Mesothelial cell of epicardium (in vitro differentiated cells): ENCODE measurements at regions not wholly inside any gene's neighbourhood (a gene's known extent, or its start where the extent isn't known, plus 50 kb on each side); places are given as distances from the start of the nearest gene placed in this dataset.

Source experiments
- DNase-seq, 2 experiments: peaks; one replicate each; pipeline ENCODE4 v3.0.0; 2021; ENCODE audit warnings: low spot score in 2 of 2; ENCODE audit not compliant: unreplicated experiment in 2 of 2
- H3K27ac Mint-ChIP-seq: 2 replicates; pipeline ENCODE4 v1.8.0; 2021; ENCODE audit warnings: mixed read lengths
- H3K27me3 Mint-ChIP-seq: 2 replicates; pipeline ENCODE4 v1.8.0; 2021; ENCODE audit warnings: low read depth, mixed read lengths
- H3K36me3 Mint-ChIP-seq: 2 replicates; pipeline ENCODE4 v1.8.0; 2021; ENCODE audit warnings: mixed read lengths
- H3K4me1 Mint-ChIP-seq: 2 replicates; pipeline ENCODE4 v1.8.0; 2021; ENCODE audit warnings: mixed read lengths
- H3K4me3 Mint-ChIP-seq: 2 replicates; pipeline ENCODE4 v1.8.0; 2021; ENCODE audit warnings: mild to moderate bottlenecking, moderate library complexity, mixed read lengths
- H3K9me3 Mint-ChIP-seq: 2 replicates; pipeline ENCODE4 v1.8.0; 2021; ENCODE audit warnings: mixed read lengths
- CTCF ChIP-seq: fragments of 200-600 bp; sonication (generic); IDR thresholded peaks from one replicate; pipeline ENCODE4 v1.5.0; 2021; ENCODE audit warnings: antibody characterized with exemption; ENCODE audit not compliant: unreplicated experiment

- H3K27ac Mint-ChIP-seq = no peak overlapping the region
- no peaks in the 10 kb centered on the region for H3K36me3 Mint-ChIP-seq
- peaks cover 21% of the 10 kb centered on the region for H3K9me3 Mint-ChIP-seq
- DNase-seq = no peak
- no peak for TF ChIP-seq CTCF
- H3K27me3 Mint-ChIP-seq = no peaks in the 10 kb centered on the region
- H3K4me1 Mint-ChIP-seq = no peaks in the 10 kb centered on the region
- no peak overlapping the region for H3K4me3 Mint-ChIP-seq
These were observed 145.3 kb downstream of the FAM83B start for GRCh38 chr6:54991761-54992330.

GRCh38 chr6:54992789-54993188 lies 146.2 kb downstream of the FAM83B start:
- Mint-ChIP-seq H3K4me1 (no peaks in the 10 kb centered on the region), H3K27ac (no peak overlapping the region), H3K27me3 (no peaks in the 10 kb centered on the region), H3K4me3 (no peak overlapping the region), H3K36me3 (no peaks in the 10 kb centered on the region), H3K9me3 (peaks cover 21% of the 10 kb centered on the region)
- no peak for TF ChIP-seq CTCF
- DNase-seq = no peak

- H3K4me1 Mint-ChIP-seq = no peaks in the 10 kb centered on the region
- DNase-seq = no peak
- no peak overlapping the region for H3K4me3 Mint-ChIP-seq
- H3K27me3 Mint-ChIP-seq = no peaks in the 10 kb centered on the region
- TF ChIP-seq CTCF = no peak
- H3K27ac Mint-ChIP-seq = no peak overlapping the region
- H3K36me3 Mint-ChIP-seq = no peaks in the 10 kb centered on the region
- peaks cover 21% of the 10 kb centered on the region for H3K9me3 Mint-ChIP-seq
These were observed 146.7 kb downstream of the FAM83B start for GRCh38 chr6:54993294-54993693.

GRCh38 chr6:54993948-54994347 lies 147.4 kb downstream of the FAM83B start:
- Mint-ChIP-seq H3K36me3 (no peaks in the 10 kb centered on the region), H3K9me3 (peaks cover 21% of the 10 kb centered on the region), H3K4me1 (peaks cover 4% of the 10 kb centered on the region), H3K27me3 (no peaks in the 10 kb centered on the region), H3K27ac (no peak overlapping the region), H3K4me3 (no peak overlapping the region)
- no peak for DNase-seq
- TF ChIP-seq CTCF = no peak

GRCh38 chr6:54998576-54998975 lies 152.0 kb downstream of the FAM83B start:
- Mint-ChIP-seq H3K4me1 (peaks cover 4% of the 10 kb centered on the region), H3K27me3 (no peaks in the 10 kb centered on the region), H3K4me3 (no peak overlapping the region), H3K9me3 (peaks cover 15% of the 10 kb centered on the region), H3K36me3 (no peaks in the 10 kb centered on the region), H3K27ac (no peak overlapping the region)
- no peak for TF ChIP-seq CTCF
- DNase-seq = no peak
